Glomerular visceral epithelial cell (primary cell): ENCODE measurements at regions not wholly inside any gene's neighbourhood (a gene's known extent, or its start where the extent isn't known, plus 50 kb on each side); places are given as distances from the start of the nearest gene placed in this dataset.
A peak's percentile ranks its signal among the peaks of the same experiment; 100 is the strongest.

Experiments used
- DNase-seq: peaks from one replicate; pipeline ENCODE4 v3.0.0-alpha.2; 2016; ENCODE audit errors: extremely low spot score

DNA sequence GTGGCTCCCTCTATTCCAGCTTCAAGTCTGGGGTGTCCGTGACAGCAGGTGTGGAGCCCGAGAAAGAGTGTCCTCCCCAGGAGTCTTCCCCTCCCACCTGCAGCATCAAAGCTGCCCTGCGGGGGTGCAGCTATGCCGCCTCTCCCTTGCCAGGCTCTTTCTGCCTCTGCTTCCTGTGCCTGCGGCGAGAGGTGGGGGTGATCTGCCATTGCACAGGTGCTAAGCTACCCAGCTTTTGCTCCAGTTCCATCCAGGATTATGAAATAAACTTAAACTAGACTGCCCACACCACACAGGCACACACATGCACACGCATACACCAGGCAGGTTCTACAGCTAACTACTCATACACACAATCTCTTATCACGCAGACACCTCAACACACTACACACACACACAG is 104.7 kb upstream of the CLDN10 start:
- DNase-seq = no peak

DNA sequence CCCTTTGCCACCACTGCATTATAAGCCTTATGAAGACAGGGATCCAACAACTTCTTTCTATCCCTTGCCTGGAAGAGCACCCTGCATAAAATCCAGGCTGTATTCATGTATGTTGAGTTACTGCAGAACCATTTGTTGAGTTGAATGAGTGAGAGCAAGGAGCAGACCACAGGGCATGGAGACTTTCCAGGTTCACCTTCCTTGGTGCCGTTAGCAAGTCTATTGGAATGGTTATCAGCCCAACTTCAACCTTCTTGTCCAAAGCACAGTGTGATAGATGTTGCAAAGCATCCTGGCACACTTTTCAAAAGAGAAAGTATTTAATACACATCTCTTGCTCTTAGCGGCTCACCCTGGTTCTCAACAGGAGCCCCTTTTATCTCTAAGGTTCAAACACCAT is 100.9 kb upstream of the CLDN10 start:
- DNase-seq = no peak

DNA sequence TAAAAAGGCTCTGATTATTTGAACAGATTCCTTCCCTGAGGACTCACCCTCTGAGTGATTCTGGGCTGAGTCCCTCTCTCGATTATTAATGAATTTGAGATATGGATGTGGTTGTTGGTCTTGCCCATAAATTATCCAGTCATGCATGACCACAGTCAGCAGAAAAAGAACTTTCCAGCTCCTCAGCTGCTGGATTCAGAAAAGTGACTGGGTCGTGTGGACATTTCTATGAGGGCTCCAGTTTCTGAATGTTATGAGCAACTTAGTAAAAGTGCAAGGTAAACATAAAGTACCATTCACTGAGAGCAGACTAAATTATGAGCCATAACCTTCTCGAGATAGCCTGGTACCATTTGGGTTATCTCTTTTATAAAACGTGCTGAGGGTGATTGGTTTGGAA is 100.1 kb upstream of the CLDN10 start:
- DNase-seq = no peak

DNA sequence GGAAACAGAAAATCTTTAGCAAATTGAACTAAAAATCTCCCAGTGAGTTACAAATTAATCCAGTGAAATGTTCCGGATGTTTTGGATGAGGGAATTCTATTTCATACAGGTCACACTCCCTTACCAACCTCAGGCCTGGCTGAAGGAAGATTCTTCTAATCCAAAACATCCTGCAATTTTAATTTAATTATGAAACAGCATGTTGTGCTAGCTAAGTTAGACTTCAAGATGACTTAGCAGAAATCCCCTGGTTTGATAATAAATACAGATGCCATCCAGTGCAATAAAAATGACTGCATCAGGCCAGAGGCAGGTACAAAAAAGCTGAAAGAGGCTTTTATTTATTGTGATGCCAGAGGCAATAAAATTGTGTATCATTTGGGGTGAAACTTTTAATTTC is 96.7 kb upstream of the CLDN10 start:
- no peak for DNase-seq

DNA sequence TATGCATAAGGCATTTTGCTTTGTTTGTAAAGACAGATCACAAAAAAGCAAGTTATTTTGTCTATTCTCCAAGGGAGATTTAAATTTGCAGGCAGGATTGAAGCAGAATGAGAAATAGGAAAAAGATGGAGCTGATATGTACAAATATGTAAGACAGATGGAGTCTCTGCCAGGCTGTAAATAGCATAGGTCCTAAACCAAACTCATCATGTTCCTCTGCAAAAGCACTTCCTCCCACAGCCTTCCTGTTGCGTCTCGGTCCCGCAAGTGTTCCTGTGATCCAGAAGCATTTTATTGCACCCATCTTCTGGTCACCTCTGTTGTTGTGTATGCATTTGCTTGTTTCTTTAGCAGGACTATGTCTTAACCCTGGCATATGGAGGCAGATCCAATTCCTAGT is 95.7 kb upstream of the CLDN10 start:
- no peak for DNase-seq

DNA sequence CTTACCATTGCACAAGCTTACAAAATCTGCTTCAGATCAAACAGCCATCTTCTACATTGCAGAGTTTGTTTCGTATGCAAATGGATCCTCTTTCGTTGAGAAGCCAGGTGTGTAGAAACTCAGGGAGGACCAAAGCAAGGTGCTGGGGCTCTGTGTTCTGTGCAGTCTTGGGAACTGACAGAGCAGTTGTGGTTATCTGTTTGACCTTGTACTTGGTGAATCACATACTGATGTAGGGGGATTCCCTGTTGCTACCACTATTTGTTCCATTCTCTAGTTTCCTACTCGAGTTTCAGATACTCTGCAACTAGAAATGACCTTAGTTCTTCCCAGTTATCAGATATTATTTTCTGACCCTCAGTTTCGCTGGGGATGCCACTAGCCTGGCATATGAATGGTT is 95.2 kb upstream of the CLDN10 start:
- DNase-seq = peak; percentile 28

DNA sequence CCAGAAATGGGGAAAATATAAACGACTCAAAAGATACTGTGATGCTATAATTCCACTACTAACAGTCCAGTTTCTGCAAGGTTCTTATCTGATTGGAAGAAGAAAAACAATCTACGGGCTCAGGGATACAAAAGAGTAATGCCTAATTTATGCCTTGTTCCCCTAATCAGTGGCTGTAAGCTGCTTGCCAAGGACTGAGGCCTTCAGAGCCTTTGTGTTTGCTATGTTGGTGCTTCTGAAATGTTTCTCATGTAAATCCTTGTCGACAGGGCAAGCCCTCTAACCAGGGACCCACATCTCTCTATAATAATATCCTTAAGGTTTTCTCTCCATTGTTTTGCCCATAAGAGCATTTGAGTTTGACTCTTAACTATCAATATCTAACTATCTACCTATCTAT is 89.7 kb upstream of the CLDN10 start:
- DNase-seq = no peak

DNA sequence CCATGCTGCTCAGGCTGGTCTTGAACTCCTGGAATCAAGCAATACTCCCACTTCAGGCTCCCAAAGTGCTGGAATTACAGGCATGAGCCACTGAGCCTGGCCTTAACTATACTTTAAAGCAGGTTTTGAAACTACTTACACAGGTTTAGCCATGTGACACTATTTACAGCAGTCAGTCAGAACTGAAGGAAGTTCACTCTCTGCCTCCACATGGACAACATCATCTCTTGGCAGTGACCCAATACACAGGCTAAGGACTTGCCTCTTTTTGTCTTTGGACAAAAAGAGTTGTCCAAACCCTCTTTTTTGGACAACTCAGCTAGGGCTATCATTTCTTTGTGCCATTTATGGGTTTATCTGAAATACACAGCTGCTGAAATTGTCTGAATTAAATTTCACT is 89.0 kb upstream of the CLDN10 start:
- DNase-seq = no peak

DNA sequence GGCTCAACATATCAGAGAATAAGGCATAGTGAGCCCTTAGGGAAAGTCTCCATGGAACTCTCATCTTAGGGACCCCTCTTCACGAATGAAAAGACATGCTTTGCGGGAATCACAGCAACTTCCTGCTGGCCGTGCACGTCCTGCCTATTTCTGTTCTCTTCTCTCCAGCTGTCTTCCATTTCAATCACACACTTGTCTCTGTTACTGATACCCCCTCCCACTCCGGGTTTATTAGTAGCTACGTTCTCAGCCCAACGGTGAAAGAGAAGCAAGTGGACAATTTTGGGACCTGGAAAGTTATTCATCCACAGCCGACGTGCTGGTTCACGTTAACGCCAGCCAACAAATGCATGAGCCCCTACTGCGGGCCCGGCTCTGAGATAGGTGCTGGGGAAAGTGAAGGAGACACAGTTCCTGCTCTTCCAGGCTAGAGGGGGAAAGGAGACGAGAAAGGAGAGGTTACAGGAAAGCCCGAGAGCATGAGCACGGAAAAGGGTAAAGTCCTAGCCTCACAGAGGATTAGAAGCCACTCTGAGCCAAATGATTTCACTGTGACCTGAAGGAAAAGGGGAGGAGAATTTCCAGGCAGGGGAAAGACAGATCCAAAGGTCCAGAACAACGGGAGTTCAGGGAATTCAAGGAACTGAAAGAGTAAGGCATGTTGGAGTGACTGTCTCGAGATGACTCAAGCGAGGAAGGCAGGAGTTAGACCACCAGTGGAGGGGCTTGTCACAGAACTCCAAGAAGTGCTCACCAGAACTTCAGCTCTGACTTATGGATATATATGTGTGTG is 81.8 kb upstream of the CLDN10 start:
- DNase-seq = no peak

DNA sequence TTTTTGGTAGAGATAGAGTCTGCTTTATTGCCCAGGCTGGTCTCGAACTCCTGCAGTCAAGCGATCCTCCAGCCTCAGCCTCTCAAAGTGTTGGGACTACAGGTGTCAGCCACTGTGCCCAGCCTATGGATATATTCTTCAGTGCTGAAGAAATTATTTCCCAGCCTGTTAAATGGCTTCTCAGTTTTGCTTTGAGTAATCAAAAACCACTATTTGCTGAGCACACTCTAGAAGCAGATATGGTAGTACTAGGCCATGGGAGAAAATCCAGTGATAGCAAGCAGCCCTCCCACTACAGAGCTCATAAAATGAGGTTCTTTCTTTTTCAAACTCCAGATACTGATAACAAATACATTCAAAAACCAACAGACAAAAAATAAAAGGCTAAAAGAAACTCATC is 80.6 kb upstream of the CLDN10 start:
- no peak for DNase-seq

DNA sequence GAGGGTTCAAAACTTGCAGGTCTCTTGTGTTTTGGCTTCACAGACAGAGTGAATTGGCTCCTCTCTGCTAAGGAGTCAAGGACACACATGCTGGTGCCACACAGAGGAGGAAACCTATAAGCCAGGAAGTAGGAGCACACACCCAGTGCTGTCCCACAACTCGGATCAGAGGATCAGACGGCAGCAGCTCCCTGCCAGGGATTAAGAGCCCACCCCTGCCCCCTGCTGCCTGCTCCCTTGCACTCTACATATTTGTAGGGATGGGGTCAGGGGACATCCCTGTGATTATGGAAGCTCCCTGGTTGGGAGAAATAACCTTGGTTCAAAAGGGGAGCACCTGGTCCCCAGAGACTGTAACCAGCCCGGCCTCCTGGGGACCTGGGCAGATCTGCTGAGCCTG is 77.5 kb upstream of the CLDN10 start:
- DNase-seq = no peak

DNA sequence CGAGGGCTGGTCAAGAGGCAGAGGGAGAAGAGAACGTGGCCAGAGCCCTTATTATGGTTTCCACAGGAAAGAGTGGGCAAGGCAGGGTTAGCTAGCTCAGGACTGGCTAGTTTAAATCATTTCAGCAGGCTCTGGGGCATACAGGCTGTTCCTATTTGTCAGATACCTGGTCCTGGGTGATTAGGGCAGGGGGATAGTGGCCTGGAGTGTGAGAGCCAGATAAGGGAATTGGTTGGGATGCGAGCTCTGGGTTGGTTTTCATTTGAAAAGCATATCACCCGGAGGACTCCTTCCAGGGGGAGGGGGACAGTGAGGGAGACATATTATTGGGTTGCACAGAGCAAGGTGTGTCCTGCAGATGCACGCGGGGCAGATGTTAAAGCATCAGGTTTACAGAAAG is 75.3 kb upstream of the CLDN10 start:
- no peak for DNase-seq

DNA sequence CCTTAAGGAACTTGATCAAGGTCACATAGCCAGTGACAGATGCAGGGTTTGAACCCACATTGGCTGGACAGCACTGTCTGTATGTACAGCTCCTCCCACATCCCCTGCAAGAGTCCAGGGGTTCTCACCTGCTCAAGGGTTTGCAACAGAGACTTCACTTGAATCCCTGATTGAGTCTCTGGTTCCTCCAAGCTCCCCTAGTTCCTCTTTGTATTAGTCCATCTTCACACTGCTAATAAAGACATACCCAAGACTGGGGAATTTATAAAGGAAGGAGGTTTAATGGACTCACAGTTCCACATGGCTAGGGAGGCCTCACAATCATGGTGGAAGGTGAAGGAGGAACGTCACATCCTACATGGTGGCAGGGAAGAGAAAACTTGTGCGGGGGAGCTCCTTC is 72.8 kb upstream of the CLDN10 start:
- no peak for DNase-seq

DNA sequence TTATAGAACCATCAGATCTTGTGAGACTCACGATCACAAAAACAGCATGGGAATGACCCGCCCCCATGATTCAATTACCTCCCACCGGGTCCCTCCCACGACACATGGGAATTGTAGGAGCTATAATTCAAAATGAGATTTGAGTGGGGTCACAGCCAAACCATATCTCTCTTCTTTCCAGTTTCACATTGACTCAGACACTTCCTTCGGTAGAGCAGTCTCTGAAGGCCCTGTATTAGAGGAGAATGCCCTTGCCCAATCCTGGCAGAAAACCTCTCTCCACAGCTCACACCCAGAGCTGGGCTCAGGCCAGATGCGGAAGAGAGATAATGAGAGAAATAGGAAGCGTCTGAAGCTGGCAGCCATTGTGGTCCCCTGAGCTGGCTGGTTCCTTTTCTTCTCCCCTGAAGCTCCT is 72.4 kb upstream of the CLDN10 start:
- no peak for DNase-seq

DNA sequence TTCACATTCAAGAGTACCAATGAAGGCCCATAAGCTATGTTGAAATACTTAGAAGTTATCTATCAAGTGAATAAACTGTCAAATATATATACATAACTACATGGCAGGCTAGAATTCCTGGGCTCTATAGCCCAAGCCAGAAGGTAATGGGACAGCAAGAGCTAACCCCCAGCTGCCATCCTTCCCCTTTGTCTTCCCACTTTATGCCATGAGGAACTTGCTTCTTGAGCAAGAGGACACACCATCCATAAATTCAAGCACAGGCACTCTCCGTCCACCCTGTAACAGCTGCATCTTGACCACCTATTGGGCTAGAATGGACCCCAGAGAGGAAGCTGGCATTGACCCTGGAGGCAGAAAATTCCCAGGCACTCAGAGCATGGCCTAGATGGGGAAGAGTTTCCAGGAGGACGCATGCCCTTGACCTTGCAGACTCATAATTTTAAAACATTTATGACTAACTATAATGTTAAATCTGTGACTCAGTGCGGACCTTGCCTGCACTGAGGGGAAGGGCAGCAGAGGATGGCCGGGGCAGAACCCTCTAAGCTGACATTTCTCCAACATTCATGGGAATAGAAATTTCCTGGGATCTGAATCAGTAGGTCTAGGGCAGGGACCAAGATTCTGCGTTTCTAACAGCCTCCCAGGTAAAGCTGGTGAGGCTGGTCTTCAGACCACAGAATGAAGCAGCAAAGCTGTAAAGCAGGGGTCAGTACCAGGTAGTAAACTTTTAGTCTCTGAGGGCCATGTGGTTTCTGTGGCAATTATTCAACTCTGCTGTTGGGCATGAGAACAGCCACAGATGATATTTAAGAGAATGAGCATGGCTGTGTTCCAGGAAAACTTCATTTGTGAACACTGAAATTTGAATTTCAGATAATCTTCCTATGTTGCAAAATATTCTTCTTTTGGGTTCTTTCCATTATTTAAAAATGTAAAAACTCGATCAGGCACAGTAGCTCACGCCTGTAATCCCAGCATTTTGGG is 71.4 kb upstream of the CLDN10 start:
- DNase-seq = peak; percentile 30

DNA sequence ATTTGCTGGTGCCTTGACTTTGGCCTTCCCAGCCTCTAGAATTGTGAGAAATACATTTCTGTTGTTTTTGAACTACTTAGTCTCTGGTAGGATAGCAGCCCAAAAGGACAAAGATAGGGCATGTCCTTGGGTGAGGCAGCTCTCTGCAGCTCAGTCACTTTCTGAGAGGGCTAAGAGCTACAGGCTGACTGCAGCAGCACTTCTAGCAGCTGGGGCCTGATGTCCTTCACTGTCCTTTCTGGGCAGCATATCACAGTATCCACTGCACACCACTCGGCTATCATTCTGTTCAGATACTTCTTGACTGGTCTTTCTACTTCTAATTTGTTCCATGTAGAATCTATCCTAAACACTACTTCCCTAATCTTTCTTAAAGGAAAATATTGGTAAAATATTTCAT is 68.5 kb upstream of the CLDN10 start:
- no peak for DNase-seq

DNA sequence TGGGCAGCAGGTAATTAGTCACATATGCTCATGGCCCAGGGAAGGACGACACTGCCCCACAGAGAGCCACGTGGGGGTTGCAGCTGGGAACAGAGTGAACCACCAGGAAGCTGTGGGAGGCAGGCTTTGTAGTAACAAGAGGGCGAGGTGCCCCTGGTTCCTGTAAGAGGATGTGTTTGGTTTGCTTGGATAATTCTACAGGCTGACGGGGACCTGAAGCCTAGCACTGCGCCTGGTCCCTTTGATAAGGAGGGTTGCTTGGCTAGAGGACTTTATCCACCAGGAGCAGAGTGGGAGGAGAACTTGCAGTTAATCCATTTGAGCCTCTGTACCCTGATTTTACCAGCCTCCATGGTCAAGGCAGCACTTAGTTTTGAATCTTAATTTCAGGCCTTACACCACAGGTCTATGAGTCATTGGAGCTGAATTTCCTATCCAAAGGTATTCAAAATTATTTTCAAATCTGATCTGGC is 67.4 kb upstream of the CLDN10 start:
- no peak for DNase-seq

DNA sequence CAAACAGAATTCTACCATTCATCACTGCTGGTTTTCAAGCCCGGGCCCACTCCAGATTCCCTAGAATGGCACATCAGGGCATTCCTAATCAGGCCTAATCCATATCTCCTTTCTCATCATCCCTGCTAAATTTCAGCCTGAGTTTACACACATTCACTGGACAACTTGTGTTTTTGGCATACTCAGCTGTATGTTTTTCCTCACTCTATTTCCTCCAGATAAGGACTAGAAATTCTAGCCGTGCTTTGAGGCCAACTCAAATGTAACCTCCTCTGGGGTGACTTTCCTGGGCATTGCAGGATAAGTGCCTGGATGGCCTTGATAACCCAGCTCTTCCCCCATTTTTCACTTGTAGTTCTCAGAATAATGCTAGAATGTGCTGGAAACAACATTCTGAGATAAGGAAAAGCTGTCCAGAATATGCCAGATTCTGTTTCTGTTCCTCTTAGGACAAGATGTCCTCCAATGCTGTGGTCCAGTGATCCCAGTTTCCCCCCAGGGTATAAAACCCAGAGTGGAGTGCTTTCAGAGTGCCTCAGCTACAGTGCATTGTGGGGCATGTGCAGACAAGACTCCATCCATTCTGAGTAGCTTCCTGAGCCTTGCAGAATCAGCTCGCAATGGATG is 66.9 kb upstream of the CLDN10 start:
- no peak for DNase-seq

DNA sequence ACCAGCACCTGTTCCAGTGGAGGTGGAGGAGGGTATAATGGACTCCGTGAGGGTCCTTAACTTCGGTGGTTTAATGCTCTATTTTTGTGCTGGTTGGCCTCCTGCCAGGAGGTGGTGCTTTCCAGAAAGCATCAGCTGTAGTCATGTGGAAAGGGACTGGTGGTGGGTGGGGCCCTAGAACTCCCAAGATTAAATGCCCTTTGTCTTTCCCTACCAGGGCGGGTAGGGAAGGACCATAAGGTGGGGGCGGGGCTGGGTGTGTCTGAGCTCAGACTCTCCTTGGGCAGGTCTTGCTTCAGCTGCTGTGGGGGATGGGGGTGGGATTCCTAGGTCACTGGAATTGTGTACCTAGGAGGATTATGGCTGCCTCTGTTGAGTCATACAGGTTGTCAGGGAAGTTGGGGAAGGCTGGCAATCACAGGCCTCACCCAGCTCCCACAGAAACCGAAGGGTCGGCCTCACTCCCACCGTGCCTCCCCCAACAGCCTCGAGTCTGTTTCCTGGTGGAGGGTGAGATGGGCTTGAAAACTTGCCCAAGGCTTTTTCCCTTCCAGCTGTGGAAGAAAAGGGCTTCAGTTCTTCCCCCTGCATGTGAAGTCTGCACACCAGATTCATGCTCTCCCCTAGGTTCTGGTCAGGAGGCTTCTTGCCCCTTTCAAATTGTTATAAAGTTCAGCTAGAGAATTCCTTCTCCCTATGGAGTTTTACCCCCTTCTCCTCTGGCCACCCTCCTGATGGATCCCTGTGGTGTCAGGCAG is 60.3 kb upstream of the CLDN10 start:
- DNase-seq = no peak

DNA sequence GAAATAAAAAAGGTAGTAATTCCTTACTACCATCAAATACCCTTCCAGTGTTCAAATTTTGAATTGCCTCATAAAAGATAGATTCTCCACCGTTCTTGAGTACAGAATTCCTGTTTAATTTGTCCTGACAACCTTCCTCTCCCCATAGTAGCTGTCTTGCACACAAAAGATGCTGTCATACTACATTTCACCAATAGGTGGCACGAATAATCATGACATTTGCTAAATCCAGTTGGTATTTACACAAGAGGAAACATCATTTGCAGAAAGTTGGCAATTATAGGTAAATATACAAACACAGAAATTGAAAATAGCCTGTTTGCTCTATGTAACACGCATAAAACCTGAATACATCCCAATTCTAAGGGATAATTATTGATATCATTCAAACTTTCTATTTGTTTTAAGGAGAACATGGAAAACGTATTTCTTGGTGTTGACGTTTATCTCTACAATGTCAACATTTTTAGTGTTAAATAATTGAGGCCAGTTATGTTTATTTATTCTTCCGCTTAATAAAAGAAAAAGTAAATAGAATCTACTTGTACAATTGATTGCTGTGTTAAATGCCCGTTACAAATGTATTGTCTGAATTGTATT is 58.3 kb upstream of the CLDN10 start:
- peak; percentile 61 for DNase-seq

DNA sequence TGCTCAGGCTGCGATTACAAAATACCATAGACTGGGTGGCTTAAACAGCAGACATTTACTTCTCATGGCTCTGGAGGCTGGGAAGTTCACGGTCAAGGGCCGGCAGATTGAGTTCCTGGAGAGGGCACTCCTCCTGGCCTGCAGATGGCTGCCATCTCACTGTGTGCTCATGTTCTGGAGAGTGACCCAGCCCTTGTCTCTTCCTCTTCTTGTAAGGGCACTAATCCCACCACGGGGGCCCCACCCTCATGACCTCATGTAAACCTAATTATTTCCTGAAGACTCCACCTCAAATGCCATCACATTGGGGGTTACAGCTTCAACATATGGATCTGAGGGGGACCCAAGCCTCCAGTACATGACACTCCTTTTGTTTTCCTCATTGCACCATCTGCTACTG is 56.0 kb upstream of the CLDN10 start:
- no peak for DNase-seq
